Cardiac septum (tissue), 1 donor: ENCODE measurements at regions not wholly inside any gene's neighbourhood (a gene's known extent, or its start where the extent isn't known, plus 50 kb on each side); places are given as distances from the start of the nearest gene placed in this dataset.

Source experiments
- DNase-seq: peaks from one replicate; pipeline ENCODE4 v3.0.0-alpha.2; 2020; ENCODE audit warnings: low spot score
- intact Hi-C: fragments of 100-400 bp; cut with DNase I; formaldehyde crosslinking; loops from one replicate; pipeline ENCODE4 v1.14.0; 2022
- donor health status: DM: no; HTN: no; CAD: no.

GRCh38 chr18:41849632-41850031 lies 105.4 kb upstream of the PIK3C3 start:
- intact Hi-C loops, result no loop called here
- DNase-seq, result no peak

GRCh38 chr18:41845563-41845962 lies 109.5 kb upstream of the PIK3C3 start:
- intact Hi-C loops, result no loop called here
- no peak for DNase-seq

DNA sequence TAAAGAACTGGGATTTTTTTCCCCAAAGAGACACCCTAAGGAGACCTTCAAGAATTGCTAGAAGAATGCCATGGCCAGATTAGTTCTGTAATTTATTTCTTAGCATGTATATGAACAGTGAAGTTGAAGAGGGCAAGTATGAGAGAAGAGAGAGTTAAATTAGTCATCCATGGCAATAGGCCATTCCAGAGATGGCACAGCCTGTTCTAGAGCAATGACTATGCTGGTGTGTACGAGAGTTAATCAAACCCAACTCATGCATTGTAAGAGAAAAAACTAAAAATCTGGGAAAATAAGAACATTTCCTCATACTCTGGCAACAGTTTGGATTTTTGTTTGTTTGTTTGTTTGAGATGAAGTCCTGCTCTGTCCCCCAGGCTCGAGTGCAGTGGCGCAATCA lies 112.1 kb upstream of the PIK3C3 start:
- intact Hi-C loops, result no loop called here
- DNase-seq, result no peak

GRCh38 chr18:41829647-41830516 lies 125.2 kb upstream of the PIK3C3 start:
- intact Hi-C loops, result no loop called here
- DNase-seq, result no peak

DNA sequence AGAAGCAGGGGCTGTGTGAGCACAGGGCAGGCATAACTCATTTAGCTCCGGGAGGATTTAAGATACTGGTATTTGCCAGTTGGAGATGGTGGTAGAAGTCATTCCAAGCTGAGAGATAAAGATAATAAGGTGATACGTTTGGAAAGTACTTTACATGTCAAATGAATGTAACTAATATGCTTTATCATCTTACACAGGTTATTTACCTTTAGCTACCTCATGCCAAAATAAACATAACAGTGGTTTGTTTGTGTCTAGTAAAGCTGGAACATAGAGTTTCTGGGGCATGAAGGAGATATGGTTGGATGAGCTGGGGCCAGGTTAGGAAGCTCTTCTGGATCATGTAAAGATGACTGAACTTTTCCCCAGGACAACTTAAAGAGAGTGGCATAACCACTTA lies 126.9 kb upstream of the PIK3C3 start:
- intact Hi-C loops, result no loop called here
- no peak for DNase-seq

- intact Hi-C loops, result no loop called here
- DNase-seq, result no peak
Measured at GRCh38 chr18:41820784-41821183, 134.2 kb upstream of the PIK3C3 start.

DNA sequence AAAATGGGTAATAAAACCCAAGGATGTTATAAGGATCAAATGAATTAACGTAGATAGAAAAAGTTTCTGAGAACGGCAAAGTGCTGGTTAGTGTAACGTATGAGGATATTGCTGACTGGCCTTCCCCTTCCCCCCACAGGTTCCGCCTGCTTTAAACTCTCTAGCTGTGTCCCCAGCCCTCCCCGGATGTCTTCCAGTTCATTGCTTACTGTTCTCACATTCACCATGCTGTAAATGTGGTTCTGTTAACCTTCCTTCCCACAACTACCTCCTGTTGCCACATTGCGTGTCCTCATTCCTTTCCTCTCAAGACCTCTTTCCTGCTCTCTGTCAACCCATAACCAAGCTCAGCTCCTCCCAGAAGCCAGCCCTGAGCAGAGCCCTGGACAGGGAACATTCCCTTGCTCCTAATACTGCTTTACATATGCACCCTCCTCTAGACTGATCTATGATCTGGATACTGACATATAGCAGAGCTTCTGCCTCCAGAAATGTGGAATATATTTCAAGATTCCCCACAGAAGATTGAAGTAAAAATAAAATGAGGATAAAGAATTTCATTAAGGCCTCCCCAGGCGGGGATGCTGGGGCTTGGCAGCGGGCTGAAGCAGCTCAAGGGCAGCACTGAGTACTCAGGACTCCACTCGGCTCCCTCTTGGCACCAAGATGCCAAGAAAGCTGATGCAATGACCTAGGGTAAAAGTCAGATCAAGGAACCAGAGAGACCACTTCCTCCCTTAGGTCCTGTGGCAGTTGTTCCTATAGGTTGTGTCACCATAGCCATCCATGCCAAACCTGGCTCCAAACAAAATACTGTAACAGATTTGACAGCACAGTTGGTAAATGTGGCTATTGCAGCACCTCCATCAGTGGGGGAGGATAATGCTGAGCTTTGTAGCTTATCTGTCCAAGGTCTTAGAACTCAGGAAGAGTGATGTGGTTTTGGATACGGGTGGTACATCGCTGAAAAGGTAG lies 136.4 kb upstream of the PIK3C3 start:
- intact Hi-C loops, result no loop called here

GRCh38 chr18:41814651-41815050 lies 140.4 kb upstream of the PIK3C3 start:
- intact Hi-C loops, result no loop called here
- DNase-seq, result no peak

More for the DNA sequence above, 136.4 kb upstream of the PIK3C3 start:
- no peak for DNase-seq

DNA sequence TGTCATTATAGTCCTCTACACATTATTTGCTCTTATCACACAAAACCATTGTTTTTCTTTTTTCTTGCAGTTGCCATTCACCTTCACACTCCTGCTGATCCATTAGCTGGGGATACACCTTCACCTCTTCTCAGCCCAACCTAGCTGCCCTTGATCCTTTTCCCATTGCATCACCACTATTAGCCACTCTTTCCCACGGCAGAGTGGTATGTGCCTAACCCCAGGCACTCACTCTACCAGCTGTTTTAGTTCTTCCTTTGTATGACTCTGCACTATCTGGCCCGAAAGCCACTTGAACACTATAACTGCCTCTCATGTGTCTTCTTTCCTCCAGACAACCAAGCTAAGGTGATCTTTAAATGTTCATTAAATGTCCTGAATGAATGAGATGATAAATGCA lies 145.4 kb upstream of the PIK3C3 start:
- intact Hi-C loops, result no loop called here
- DNase-seq, result no peak

- no peak for DNase-seq
- intact Hi-C loops, result no loop called here
Measured at GRCh38 chr18:41805341-41805740, 149.7 kb upstream of the PIK3C3 start.

GRCh38 chr18:41798879-41799278 lies 156.2 kb upstream of the PIK3C3 start:
- intact Hi-C loops, result no loop called here
- no peak for DNase-seq

DNA sequence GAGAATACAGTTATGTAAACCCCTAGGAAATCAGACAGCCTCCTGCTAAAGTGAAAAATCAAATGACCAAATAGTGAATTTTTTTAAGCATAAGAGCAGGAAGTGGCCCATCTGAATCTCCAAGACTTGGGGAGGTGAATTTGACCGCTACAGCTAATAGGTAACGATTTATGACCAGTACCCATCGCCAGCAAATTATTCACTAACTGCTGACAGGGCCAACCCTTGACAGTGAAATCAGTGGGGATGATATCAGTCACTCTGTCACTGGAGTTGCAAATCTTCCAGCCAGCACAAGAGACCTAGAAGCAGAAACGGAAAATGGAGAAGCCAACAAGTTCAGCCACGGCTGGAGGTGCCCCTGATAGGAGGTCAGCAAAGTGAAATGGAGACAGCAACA lies 164.3 kb upstream of the PIK3C3 start:
- intact Hi-C loops, result no loop called here

GRCh38 chr18:41789001-41789400 lies 166.0 kb upstream of the PIK3C3 start:
- no peak for DNase-seq
- intact Hi-C loops, result no loop called here

More for the DNA sequence above, 164.3 kb upstream of the PIK3C3 start:
- no peak for DNase-seq

GRCh38 chr18:41783879-41784278 lies 171.2 kb upstream of the PIK3C3 start:
- no peak for DNase-seq
- intact Hi-C loops, result no loop called here

DNA sequence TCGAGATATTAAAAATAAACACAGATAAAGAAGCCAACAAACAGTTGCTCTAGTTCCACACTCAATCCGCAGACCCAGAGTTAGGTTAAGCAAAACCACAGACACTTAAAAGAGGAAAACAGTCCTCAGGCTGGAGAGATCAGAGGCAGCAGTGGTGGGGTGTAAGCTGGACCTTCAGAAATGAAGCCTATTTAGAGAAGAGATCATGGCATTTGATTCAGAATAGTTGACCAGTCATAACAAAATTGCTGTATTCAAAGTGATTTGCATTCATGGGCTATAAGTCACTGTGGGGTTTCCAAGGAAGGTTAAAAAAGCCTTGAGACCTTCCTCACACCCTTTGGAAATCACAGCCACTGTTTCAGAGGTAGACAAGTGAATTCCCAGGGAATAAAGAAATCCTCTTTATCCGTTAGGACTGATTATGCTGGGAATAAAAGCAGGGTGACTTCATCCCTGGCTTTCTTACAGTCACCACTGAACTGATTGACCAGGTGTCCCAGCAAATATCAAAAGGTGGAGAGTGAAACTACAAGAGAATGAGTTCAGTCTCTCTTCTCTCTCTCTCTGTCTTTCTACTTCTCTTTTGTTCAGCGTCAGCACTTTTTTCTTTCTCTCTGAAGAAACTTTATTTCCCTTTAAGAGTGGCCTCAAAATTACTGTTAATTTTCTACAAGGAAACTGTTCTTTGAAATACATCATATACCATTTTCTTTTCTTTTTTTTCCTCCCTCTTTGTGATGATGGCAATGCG lies 171.8 kb upstream of the PIK3C3 start:
- no peak for DNase-seq
- intact Hi-C loops, result no loop called here

- intact Hi-C loops, result no loop called here
- no peak for DNase-seq
Measured at GRCh38 chr18:41771973-41772372, 183.1 kb upstream of the PIK3C3 start.

GRCh38 chr18:41769265-41769664 lies 185.8 kb upstream of the PIK3C3 start:
- intact Hi-C loops, result no loop called here
- no peak for DNase-seq

GRCh38 chr18:41768467-41768866 lies 186.6 kb upstream of the PIK3C3 start:
- DNase-seq, result no peak
- intact Hi-C loops, result no loop called here

GRCh38 chr18:41767960-41768359 lies 187.1 kb upstream of the PIK3C3 start:
- DNase-seq, result no peak
- intact Hi-C loops, result no loop called here

GRCh38 chr18:41765460-41765859 lies 189.6 kb upstream of the PIK3C3 start:
- intact Hi-C loops, result no loop called here
- no peak for DNase-seq
